GM12891 (cell line): ENCODE measurements at regions not wholly inside any gene's neighbourhood (a gene's known extent, or its start where the extent isn't known, plus 50 kb on each side); places are given as distances from the start of the nearest gene placed in this dataset.

Source experiments
- PAX5 ChIP-seq: IDR thresholded peaks from 2 replicates; pipeline ENCODE4 v1.6.1; 2011; ENCODE audit warnings: low read length, moderate library complexity, mild to moderate bottlenecking; ENCODE audit not compliant: insufficient read depth, severe bottlenecking
- POLR2A ChIP-seq: IDR thresholded peaks from 2 replicates; pipeline ENCODE4 v1.6.1; 2011; ENCODE audit warnings: low read depth, low read length, control low read depth
- POLR2AphosphoS5 ChIP-seq: IDR thresholded peaks from 2 replicates; pipeline ENCODE4 v1.6.1; 2011; ENCODE audit warnings: low read depth, low read length, control low read depth
- POU2F2 ChIP-seq: IDR thresholded peaks from 2 replicates; pipeline ENCODE4 v1.6.1; 2011; ENCODE audit warnings: low read depth, mild to moderate bottlenecking, control low read depth, low read length, moderate library complexity
- SPI1 ChIP-seq: IDR thresholded peaks from 2 replicates; pipeline ENCODE4 v1.6.1; 2011; ENCODE audit warnings: low read depth, low read length, control low read depth
- TAF1 ChIP-seq: IDR thresholded peaks from 2 replicates; pipeline ENCODE4 v1.6.1; 2011; ENCODE audit warnings: low read depth, low read length, control low read depth

GRCh38 chr4:33429971-33430370 is 2709.8 kb downstream of the PCDH7 start:
- TF ChIP-seq POLR2A = no peak
- TF ChIP-seq TAF1 = no peak
- TF ChIP-seq POLR2AphosphoS5 = no peak
- TF ChIP-seq SPI1 = no peak
- TF ChIP-seq POU2F2 = no peak
- no peak for TF ChIP-seq PAX5
